GM12801 (cell line): ENCODE measurements at regions not wholly inside any gene's neighbourhood (a gene's known extent, or its start where the extent isn't known, plus 50 kb on each side); places are given as distances from the start of the nearest gene placed in this dataset.

Experiments used
- TF ChIP-seq, protein P1 (sequence below): IDR thresholded peaks from one replicate; pipeline ENCODE4 v1.5.1; 2011; ENCODE audit warnings: control low read depth; ENCODE audit not compliant: insufficient read length; ENCODE audit errors: extremely low read depth

DNA sequence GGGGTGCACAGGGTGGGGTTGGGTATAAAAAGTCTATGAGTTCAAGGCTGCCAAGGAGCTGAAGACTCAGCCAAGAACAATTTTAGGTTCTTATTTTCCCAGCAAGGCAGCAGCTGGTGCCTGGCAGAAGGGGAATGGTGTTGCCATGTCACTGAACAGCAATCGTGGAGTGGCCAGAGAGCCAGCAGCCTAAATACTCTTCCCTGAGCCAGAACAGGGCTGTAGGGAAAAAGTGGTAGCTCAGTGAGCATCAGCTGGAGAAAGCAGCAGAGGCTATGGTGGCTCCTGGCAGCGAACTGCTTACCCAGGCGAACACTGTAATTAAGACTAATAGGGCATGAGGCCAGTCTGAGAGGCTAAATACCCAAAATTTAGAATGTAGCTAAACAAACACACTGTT, 334.9 kb downstream of the RMST start:
- TF ChIP-seq, protein P1, sequence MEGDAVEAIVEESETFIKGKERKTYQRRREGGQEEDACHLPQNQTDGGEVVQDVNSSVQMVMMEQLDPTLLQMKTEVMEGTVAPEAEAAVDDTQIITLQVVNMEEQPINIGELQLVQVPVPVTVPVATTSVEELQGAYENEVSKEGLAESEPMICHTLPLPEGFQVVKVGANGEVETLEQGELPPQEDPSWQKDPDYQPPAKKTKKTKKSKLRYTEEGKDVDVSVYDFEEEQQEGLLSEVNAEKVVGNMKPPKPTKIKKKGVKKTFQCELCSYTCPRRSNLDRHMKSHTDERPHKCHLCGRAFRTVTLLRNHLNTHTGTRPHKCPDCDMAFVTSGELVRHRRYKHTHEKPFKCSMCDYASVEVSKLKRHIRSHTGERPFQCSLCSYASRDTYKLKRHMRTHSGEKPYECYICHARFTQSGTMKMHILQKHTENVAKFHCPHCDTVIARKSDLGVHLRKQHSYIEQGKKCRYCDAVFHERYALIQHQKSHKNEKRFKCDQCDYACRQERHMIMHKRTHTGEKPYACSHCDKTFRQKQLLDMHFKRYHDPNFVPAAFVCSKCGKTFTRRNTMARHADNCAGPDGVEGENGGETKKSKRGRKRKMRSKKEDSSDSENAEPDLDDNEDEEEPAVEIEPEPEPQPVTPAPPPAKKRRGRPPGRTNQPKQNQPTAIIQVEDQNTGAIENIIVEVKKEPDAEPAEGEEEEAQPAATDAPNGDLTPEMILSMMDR = no peak

DNA sequence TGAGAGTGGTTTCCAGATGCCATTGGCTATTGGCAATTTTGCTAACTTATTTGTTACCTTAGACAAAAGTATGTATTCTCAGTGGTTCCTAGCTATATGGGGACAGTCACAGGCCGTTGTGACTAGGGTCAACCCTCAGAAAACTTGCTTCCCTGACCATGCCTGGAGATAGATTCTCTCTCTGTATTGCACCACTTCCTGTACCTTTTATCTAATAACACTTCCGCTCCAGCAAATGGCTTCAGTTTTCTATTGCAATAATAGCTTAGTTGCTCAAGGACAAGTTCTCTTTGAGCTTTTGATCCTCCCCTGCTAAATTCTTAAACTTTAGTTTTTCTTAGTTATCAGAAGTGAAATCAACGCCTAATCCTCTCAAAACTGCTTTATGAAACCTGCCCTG, 338.0 kb downstream of the RMST start:
- TF ChIP-seq, protein P1 = no peak

DNA sequence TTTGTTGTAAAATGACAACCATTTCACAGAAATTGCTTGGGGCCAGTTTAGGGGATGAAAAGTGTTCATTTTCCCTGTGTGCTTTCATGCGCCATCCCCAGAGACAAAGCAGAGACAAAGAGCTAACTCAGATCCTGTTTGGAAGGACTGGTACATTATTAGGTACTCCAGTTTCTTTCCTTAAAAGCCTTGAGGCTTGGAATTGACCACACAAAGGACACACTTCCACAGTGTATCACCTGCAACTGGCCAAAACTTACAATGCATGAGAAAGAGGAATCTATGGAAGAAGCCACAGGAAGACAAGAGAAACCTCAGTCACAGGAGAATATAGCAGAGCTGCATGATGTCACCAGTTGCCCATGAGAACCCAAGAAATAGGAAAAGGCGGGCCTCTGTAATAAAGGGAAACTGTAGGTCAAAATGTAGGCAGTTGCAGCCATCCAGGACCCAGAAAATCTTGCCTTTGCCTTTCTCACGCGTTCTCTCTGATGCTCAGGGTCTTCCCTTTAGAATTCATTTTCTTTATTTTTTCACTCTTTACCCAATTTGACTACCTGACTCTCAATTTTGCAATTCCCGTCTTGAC, 339.0 kb downstream of the RMST start:
- TF ChIP-seq, protein P1 = no peak

DNA sequence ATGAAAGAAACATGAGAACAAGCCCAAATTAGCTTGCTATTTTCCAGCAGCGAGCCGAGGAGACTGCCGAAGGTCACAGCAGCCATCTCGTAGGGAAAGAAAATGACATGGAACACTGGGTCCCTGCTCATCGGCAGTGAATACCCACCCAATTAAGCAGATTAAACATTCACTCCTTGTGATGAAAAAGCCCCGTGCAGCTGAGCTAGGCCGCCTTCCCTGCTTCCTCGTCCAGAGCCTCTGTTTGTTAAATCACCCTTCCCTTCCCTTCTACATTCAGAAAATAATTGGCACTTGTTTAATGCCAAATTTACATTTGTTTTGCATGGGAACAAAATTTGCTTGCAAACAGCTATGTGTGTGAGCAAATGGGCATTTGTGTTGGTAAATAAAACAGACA, 342.5 kb downstream of the RMST start:
- TF ChIP-seq, protein P1 = no peak

DNA sequence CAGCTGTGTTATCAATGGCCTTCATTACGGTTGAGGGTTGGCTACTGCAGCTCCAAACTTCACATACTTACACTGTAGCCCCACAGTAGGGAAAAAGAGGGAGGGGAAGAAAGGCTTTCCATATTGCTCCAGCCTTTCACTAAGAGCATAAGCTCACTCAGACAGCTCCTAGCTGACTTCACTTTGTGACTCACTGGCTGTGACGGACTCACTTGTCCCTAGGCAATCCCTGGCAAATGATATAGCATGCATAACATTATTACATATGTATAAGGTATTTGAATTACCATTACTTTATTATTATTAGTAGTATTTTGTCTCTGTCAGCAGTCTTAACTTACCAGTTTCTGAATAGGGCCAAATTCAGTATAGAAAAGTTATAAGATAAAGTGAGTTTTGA, 350.7 kb downstream of the RMST start:
- TF ChIP-seq, protein P1 = no peak

DNA sequence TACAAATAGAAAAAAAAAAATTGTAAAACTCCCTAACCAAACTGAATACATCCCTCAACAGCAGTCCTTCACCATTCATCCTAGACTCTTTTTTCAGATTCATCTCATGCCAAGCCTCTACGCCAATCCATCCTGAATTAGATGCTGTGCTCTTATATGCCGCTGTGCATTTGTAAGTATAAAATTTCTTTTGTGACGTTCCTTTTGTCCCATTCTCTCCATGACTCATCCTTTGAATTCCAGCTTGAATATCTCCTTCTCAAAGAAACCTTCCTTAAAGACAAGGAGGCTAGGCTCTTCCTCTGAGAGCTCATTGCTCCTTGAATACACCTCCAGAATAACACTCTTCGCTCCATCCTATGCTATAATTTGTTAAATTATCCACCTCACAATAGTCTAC, 359.2 kb downstream of the RMST start:
- TF ChIP-seq, protein P1 = no peak

DNA sequence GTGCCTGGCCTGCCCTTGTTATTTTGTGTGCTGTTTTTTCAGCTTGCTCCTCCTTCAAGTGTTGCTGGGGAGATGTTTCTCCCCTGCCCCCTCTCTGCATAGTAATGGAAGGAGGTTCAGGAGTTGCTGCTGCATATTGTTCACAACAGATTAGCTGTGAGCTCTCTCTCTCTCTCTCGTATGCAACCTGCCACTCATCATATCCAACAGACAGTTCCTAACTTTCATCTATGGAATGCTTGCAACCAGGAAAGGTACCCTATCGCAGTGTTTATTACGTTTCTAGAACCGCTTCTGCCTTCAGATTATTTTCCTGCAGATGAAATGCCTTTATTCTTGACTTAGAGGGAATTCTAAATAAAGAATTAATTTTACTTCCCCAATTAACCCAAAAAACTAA, 372.9 kb downstream of the RMST start:
- TF ChIP-seq, protein P1 = no peak
